Fibroblast of mammary gland (primary cell): ENCODE measurements at regions not wholly inside any gene's neighbourhood (a gene's known extent, or its start where the extent isn't known, plus 50 kb on each side); places are given as distances from the start of the nearest gene placed in this dataset.

Source experiments
- DNase-seq: peaks from one replicate; pipeline ENCODE4 v3.0.0-alpha.2; 2010; ENCODE audit warnings: low read depth
- H3K4me3 ChIP-seq: 2 replicates; pipeline ENCODE4 v1.5.1; 2011; ENCODE audit warnings: low read depth, mild to moderate bottlenecking, low read length, moderate library complexity; ENCODE audit not compliant: control insufficient read depth
- CTCF ChIP-seq: conservative IDR thresholded peaks from 2 replicates; pipeline ENCODE4 v1.5.1; 2011; ENCODE audit warnings: low read depth, low read length, inconsistent platforms; ENCODE audit not compliant: control insufficient read depth, insufficient read depth

- no peak for DNase-seq
- H3K4me3 ChIP-seq: no peak overlapping the region
- TF ChIP-seq CTCF: no peak
These were observed 117.4 kb upstream of the ARID1B start for GRCh38 chr6:156659822-156660198.

- H3K4me3 ChIP-seq: no peak overlapping the region
- TF ChIP-seq CTCF: no peak
- peak; percentile 18 for DNase-seq
These were observed 118.0 kb upstream of the ARID1B start for GRCh38 chr6:156658966-156659821.

GRCh38 chr6:156658186-156658965, 118.8 kb upstream of the ARID1B start:
- peak; percentile 75 for DNase-seq
- H3K4me3 ChIP-seq: no peak overlapping the region
- TF ChIP-seq CTCF: no peak

DNA sequence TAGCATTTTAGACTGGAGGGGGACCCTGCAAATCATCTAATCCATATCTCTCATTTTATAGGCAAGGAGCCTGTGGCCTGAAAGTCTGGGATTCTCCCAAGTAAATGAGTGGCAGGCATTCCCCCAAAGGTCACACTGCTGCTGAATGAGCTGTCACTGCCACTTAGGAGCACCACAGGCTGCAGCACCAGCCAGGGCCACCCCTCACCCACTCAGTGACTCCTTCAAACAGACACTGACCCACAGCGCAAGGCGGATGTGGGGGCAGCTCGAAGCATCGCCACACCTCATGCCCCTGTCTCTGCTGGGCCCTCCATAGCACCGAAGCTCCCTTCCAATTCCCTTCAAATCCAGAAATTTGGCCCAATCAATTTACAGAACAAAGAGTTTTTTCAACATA, 119.9 kb upstream of the ARID1B start:
- no peak for DNase-seq
- TF ChIP-seq CTCF: no peak
- no peak overlapping the region for H3K4me3 ChIP-seq

DNA sequence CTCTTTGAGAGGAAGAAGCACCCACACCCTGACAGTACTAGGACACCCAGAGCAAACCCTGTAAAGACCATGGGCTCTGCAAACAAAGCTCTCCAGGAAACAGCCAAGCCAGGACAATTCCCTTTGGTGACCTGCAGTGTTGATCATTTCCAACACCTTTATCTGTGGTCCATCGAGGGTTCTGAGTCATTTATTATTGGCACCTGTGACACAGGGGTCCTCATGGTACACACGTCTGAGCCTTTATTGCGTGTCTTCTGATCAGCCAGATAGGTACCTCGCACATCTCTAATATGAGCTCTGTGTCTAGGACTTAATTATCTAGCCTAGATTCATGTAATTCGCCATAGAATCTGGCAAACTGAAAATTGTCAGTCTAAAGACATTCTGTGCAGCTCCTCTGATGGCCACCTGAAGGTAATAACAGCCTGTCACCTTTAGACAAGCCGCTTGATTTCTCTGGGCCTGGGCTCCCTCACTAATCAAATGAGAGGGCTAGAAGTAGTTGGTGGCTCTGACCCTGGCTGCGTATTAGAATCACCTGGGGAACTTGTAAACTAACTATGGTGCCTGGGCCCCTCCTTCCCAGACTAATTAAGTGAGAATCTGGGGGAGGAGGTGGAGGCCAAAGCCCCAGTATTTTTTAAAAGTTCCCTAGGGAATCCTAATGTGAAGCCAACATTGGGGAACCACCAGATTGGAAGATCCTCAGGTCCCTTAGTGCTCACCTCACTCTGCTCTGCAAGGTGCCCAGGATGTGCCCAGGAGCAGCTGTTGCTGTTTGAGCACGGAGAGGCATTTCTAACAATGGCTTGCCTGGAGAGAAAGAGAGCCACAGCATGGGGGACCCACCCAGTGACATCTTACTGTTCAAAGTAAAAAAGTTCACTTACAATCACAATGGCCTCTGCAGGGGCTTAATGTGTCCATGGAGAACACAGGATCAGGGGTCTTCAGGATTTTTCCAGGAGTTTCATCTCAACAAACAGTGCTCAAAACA, 122.0 kb upstream of the ARID1B start:
- TF ChIP-seq CTCF: no peak
- no peak for DNase-seq
- no peak overlapping the region for H3K4me3 ChIP-seq

DNA sequence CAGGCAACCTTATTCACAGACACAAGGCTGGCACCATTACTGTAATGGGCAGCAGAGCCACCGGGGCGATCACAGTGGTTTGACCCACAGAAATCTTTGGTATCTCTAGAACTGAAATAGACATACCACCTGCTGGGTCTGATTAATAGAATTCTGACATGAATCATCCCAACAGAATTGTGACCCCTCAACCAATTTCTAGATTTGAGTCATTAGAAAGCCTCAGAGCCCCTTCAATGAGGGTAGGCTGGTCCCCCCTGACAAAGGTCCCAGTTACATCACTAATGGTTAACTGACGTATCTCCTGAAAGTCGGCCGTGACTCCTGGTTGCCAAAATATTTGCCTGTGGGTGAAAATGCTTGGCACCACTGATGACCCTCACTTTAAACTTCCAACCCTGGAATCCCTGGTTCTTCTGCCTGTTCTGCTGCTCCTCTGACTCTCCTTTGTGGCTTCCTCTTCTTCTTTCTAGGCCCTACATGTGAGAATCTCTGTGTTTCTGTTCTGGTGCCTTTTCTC, 124.9 kb upstream of the ARID1B start:
- H3K4me3 ChIP-seq: no peak overlapping the region
- TF ChIP-seq CTCF: no peak
- DNase-seq: no peak
